BE2C (cell line): ENCODE measurements at regions not wholly inside any gene's neighbourhood (a gene's known extent, or its start where the extent isn't known, plus 50 kb on each side); places are given as distances from the start of the nearest gene placed in this dataset.
A peak's percentile ranks its signal among the peaks of the same experiment; 100 is the strongest.

Experiments used
- DNase-seq: peaks from one replicate; pipeline ENCODE4 v3.0.0-alpha.2; 2020
- H3K27me3 ChIP-seq: fragments of 250-450 bp; sonication (Bioruptor Pico); 2 replicates; pipeline ENCODE4 v1.5.1; 2020; ENCODE audit warnings: mild to moderate bottlenecking
- H3K36me3 ChIP-seq: fragments of 250-450 bp; sonication (Bioruptor Pico); 2 replicates; pipeline ENCODE4 v1.5.1; 2020; ENCODE audit warnings: mild to moderate bottlenecking
- H3K4me1 ChIP-seq: fragments of 250-450 bp; sonication (Bioruptor Pico); 2 replicates; pipeline ENCODE4 v1.5.1; 2020
- H3K4me3 ChIP-seq: 2 replicates; pipeline ENCODE4 v1.5.1; 2011; ENCODE audit warnings: low read depth, low read length
- H3K9me3 ChIP-seq: fragments of 250-450 bp; sonication (Bioruptor Pico); 2 replicates; pipeline ENCODE4 v1.5.1; 2020
- TF ChIP-seq, protein P1 (sequence below): IDR thresholded peaks from 2 replicates; pipeline ENCODE4 v1.5.1; 2012; ENCODE audit warnings: mild to moderate bottlenecking, low read depth, low read length

DNA sequence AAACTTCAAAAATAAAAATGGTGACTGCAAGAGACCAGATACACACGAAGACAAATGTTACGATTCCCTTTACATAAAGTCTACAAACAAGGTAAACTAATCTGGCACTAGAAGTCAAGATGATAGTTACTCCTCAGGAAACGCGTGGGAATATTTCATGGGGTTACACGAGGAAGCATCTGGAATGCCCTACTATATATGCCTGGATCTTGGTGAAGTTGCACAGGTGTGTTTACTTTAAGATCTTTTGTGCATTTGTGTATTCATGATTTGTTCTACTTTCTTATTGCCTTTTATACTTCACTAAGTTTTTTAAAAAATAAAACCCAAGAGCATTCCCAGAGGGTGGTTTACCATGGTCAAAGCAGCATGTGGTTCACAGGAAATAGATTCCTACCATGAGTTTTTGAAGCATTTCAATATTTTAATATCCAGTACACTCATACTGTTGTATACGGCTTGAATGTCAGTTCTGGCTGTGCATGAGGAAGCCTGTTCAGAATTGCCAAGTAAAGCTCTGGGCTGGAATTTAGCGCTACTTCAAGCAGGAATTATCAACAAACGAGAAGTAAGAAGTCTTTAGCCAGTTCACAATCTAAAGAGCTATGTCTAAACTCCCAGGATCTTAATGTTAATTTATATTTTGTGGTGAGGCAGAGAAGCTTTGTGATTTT lies 239.8 kb upstream of the KLHL1 start:
- H3K9me3 ChIP-seq = no peaks in the 10 kb centered on the region
- H3K4me3 ChIP-seq = no peak overlapping the region
- DNase-seq = no peak
- H3K27me3 ChIP-seq = no peaks in the 10 kb centered on the region
- H3K36me3 ChIP-seq = no peaks in the 10 kb centered on the region
- no peaks in the 10 kb centered on the region for H3K4me1 ChIP-seq
- TF ChIP-seq, protein P1, sequence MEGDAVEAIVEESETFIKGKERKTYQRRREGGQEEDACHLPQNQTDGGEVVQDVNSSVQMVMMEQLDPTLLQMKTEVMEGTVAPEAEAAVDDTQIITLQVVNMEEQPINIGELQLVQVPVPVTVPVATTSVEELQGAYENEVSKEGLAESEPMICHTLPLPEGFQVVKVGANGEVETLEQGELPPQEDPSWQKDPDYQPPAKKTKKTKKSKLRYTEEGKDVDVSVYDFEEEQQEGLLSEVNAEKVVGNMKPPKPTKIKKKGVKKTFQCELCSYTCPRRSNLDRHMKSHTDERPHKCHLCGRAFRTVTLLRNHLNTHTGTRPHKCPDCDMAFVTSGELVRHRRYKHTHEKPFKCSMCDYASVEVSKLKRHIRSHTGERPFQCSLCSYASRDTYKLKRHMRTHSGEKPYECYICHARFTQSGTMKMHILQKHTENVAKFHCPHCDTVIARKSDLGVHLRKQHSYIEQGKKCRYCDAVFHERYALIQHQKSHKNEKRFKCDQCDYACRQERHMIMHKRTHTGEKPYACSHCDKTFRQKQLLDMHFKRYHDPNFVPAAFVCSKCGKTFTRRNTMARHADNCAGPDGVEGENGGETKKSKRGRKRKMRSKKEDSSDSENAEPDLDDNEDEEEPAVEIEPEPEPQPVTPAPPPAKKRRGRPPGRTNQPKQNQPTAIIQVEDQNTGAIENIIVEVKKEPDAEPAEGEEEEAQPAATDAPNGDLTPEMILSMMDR = no peak

DNA sequence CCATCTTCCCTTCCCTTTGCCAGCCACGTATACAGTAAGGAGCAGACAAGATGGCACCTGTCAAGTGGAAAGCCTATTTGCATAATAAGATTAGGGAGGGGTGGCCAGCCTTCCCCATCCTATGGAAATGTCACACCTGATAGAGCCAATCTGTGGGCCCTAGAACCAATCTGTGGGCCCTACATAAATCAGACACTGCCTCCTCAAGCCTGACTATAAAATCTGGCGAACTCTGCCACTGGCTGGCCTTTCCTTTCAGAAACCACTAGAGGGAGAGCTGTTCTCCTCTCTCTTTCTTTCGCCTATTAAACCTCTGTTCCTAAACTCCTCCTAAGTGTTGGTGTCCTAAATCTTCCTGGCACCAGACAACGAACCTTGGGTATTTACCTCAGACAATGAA lies 231.5 kb upstream of the KLHL1 start:
- Histone ChIP-seq H3K9me3 (no peaks in the 10 kb centered on the region), H3K4me1 (no peaks in the 10 kb centered on the region), H3K27me3 (no peaks in the 10 kb centered on the region; the same call in 1 of the 2 replicates), H3K36me3 (no peaks in the 10 kb centered on the region), H3K4me3 (no peak overlapping the region)
- TF ChIP-seq, protein P1 = peak; percentile 88
- DNase-seq = peak; percentile 40

DNA sequence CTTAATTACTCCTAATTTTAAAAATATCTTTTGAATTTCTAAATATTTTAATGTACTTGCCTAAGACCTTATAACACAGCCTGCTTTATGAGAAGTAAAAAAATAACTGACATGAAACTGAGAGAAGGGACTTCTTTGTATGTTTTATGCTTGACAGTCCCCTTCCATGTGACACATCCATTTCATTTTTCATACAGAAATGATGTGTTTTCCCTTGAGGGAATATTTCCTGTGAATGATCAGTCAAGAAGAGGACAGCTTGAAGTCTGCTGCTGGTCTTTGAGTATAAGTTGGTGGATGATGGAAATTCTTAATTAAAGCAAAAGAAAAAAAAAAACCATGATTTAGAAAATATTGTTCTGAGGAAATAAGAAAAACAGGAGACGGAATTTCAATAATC lies 230.4 kb upstream of the KLHL1 start:
- TF ChIP-seq, protein P1 = no peak
- Histone ChIP-seq H3K4me1 (no peaks in the 10 kb centered on the region), H3K36me3 (no peaks in the 10 kb centered on the region), H3K4me3 (no peak overlapping the region), H3K9me3 (no peaks in the 10 kb centered on the region), H3K27me3 (no peaks in the 10 kb centered on the region; the same call in 1 of the 2 replicates)
- DNase-seq = no peak

DNA sequence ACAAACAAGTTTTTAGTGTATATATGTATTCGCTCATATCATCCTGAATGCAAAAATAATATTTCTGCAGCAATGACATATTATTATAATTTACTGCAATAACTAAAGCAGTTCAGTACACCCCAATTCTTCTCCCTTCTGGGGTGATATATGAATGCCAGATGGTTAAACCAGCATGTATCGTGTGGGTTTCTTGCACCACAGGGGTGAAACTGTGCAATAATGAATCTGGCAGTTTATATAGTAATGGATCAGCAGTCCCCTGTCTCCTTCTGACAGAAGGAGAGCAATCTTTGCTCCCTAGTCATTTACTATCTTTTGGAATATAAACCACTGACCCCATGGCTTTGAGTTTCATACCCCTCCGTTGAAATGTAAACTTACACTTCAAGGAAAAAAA lies 228.6 kb upstream of the KLHL1 start:
- Histone ChIP-seq H3K4me3 (no peak overlapping the region), H3K27me3 (no peaks in the 10 kb centered on the region; the same call in 1 of the 2 replicates), H3K4me1 (no peaks in the 10 kb centered on the region), H3K36me3 (no peaks in the 10 kb centered on the region), H3K9me3 (no peaks in the 10 kb centered on the region)
- DNase-seq = no peak
- TF ChIP-seq, protein P1 = no peak

DNA sequence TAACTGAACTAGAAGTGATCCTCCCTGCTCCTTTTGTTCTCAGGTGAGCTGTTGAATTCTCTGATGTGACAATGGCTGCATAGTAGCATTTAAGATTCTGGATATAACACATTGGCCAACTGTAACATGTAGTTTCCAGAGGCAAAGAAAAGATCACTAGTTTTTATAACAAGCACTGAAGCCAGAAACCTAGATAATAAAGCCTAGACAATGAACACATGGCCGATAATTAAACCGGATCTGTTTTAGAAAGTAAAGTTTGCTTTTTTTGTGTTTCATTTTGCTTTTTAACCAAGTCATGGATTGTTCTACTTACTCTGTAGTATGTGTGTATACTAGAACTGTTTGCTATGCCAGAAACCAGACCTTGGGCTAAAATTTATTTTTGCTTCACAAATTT lies 225.5 kb upstream of the KLHL1 start:
- no peaks in the 10 kb centered on the region for H3K27me3 ChIP-seq
- H3K4me3 ChIP-seq = no peak overlapping the region
- no peak for DNase-seq
- no peaks in the 10 kb centered on the region for H3K4me1 ChIP-seq
- TF ChIP-seq, protein P1 = no peak
- H3K9me3 ChIP-seq = no peaks in the 10 kb centered on the region
- H3K36me3 ChIP-seq = no peaks in the 10 kb centered on the region

DNA sequence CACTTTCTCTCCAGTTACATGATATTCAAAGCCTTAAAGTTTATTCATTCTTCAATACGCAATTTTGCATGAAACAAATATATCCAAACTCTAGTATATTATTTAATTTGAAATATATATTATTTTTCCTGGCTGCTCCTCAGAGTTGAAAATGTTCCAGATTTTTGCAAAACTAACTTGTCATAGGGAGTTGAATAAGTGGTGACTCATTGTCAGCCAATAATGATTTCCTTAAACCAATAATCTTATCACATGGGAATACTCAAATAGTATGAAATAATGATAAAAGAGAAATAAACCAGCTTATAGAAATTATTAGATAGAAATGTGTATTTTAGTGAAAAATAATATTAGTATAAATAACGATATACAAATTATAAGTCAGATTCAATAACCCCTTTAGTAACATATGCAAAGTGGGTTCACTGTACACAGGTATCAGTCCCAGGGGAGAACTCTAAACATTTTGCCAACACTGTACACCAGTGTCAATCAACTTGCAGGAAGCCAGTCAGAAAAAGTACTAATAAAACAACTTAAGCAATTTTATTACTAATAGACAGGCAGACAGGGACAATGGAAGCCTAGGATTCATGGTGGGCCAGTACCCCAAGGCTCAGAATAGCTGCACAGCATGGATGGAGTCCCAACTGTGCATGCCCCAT lies 222.6 kb upstream of the KLHL1 start:
- TF ChIP-seq, protein P1 = no peak
- H3K27me3 ChIP-seq = no peaks in the 10 kb centered on the region
- H3K4me1 ChIP-seq = no peaks in the 10 kb centered on the region
- no peaks in the 10 kb centered on the region for H3K36me3 ChIP-seq
- H3K4me3 ChIP-seq = no peak overlapping the region
- no peak for DNase-seq
- no peaks in the 10 kb centered on the region for H3K9me3 ChIP-seq
